NCI-H1417 treated with DMSO at 0.1 percent for 48 hours (cell line): ENCODE measurements at regions not wholly inside any gene's neighbourhood (a gene's known extent, or its start where the extent isn't known, plus 50 kb on each side); places are given as distances from the start of the nearest gene placed in this dataset.

ENCODE experiments used
- DNase-seq: peaks from one replicate; lab custom pipeline; 2025; lab: John Stamatoyannopoulos, UW

GRCh38 chr2:206212673-206213513 lies 53.2 kb downstream of the EEF1B2 start:
- peak; percentile 74 for DNase-seq

- DNase-seq = no peak
Measured at GRCh38 chr2:206213514-206213845, 53.8 kb downstream of the EEF1B2 start.

DNA sequence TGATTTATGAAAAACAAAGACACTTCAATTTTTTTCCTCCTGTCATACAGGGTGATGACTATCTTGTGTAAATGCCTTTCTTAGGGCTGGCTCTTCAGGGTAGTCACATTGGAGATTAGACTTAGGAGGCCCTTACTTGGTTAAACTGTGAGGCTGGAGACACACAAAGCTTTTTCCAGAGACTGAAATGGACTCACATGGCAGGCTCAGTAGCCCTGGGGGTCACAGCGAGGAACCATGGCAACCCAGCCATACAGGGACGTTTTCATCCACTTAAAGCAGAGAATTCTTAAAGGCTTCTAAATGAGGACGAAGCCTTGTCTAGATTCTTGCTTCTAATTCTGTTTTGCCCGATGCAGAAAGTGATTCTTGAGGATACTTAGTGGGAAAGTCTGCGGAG lies 57.3 kb upstream of the ZDBF2 start:
- DNase-seq = no peak

DNA sequence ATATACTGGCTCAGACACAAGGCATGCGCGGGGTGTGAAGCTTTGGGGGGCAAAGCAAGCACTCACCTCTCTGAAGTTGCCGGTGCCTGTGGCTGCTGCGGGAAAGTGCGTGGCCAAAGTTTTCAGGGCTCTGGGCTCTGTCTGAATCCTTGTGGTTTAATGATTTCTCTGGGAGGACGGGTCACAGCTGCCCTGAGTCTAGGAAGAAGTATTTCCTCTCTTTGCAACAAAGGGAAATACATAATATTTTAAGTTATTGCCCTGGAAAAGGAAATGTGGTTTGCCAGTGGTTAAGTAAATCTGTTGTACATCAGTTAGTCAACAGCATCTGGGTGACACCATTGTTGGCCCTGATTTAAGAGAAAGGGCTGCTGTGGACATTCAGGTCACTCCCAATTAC lies 56.7 kb upstream of the ZDBF2 start:
- DNase-seq = no peak

DNA sequence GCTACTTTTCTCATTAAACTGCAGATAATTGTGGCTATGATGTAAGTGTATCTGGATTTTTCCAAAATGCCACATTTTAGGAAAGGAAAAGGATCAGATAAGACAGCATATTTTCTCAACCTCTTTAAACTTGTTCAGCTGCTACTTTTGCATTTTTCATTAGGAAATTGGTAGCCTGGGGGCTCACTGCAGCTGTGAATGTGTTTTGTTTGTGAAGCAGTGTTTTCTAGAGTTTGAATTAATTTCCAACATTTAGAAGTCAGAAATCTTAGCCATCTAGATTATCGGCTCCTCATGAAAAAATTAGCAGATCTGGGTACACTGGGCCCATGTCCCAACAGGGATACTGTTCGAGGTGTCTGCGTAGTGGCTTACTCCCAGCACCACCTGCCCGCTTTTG lies 56.3 kb upstream of the ZDBF2 start:
- DNase-seq = no peak

GRCh38 chr2:206218796-206219499 lies 55.5 kb upstream of the ZDBF2 start:
- DNase-seq = no peak

DNA sequence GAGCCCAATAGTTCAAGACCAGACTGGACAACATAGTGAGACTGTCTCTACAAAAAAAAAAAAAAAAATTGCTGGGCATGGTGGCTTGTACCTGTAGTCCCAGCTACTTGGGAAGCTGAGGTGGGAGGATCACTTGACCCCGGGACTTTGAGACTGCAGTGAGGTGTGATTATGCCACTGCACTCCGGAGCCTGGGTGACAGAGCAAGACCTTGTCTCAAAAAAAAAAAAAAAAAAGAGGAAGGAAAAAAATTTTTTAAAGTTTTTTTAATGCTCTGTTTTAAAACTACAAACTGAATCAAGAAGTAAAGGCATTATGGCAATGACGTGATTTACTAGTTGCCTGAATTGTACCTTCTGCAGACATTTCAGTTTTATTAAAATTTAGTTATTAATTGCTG lies 54.5 kb upstream of the ZDBF2 start:
- DNase-seq = no peak

GRCh38 chr2:206220997-206221396 lies 53.5 kb upstream of the ZDBF2 start:
- DNase-seq = no peak
